Activated T-cell treated with anti-CD3 and anti-CD28 coated beads, Interleukin-2, amount 50 U/mL, for 4 hours (primary cell): ENCODE measurements at regions not wholly inside any gene's neighbourhood (a gene's known extent, or its start where the extent isn't known, plus 50 kb on each side); places are given as distances from the start of the nearest gene placed in this dataset.

Experiments used
- ATAC-seq, 2 donors: fragments of 200-7000 bp; cut with Tn5 transposase; one replicate each; pipeline ENCODE4 v1.10.0; 2021
- DNase-seq: peaks from one replicate; pipeline ENCODE4 v3.0.0-alpha.2; 2020
- H3K27me3 Mint-ChIP-seq: one replicate; pipeline ENCODE4 v1.8.0; 2021; ENCODE audit warnings: low read depth, mixed read lengths
- H3K36me3 Mint-ChIP-seq: one replicate; pipeline ENCODE4 v1.8.0; 2022; ENCODE audit warnings: mixed read lengths; ENCODE audit not compliant: insufficient read depth
- H3K4me1 Mint-ChIP-seq: one replicate; pipeline ENCODE4 v1.8.0; 2021; ENCODE audit warnings: low read depth, mixed read lengths
- H3K4me3 Mint-ChIP-seq: one replicate; pipeline ENCODE4 v1.8.0; 2021; ENCODE audit warnings: mild to moderate bottlenecking, moderate library complexity, mixed read lengths
- H3K9me3 Mint-ChIP-seq: one replicate; pipeline ENCODE4 v1.8.0; 2021; ENCODE audit warnings: mixed read lengths

- Mint-ChIP-seq H3K4me1 (no peaks in the 10 kb centered on the region), H3K4me3 (no peak overlapping the region), H3K9me3 (peaks cover 15% of the 10 kb centered on the region), H3K36me3 (no peaks in the 10 kb centered on the region), H3K27me3 (no peaks in the 10 kb centered on the region)
- DNase-seq (no peak), ATAC-seq (no peak)
These were observed 951.7 kb upstream of the LCORL start for GRCh38 chr4:18973296-18973695.

- no peaks in the 10 kb centered on the region for H3K36me3 Mint-ChIP-seq
- no peak overlapping the region for H3K4me3 Mint-ChIP-seq
- no peaks in the 10 kb centered on the region for H3K4me1 Mint-ChIP-seq
- H3K9me3 Mint-ChIP-seq, result peaks cover 17% of the 10 kb centered on the region
- ATAC-seq (no peak), DNase-seq (no peak)
- H3K27me3 Mint-ChIP-seq, result no peaks in the 10 kb centered on the region
These were observed 940.3 kb upstream of the LCORL start for GRCh38 chr4:18961879-18962278.

- Mint-ChIP-seq H3K27me3 (no peaks in the 10 kb centered on the region), H3K9me3 (peaks cover 17% of the 10 kb centered on the region), H3K4me1 (no peaks in the 10 kb centered on the region), H3K4me3 (no peak overlapping the region), H3K36me3 (no peaks in the 10 kb centered on the region)
- DNase-seq (no peak), ATAC-seq (no peak)
These were observed 939.7 kb upstream of the LCORL start for GRCh38 chr4:18961266-18961665.

GRCh38 chr4:18957716-18958115 is 936.2 kb upstream of the LCORL start:
- no peak for DNase-seq
- no peak overlapping the region for H3K4me3 Mint-ChIP-seq
- no peak for ATAC-seq
- H3K4me1 Mint-ChIP-seq, result no peaks in the 10 kb centered on the region
- no peaks in the 10 kb centered on the region for H3K27me3 Mint-ChIP-seq
- peaks cover 25% of the 10 kb centered on the region for H3K9me3 Mint-ChIP-seq
- no peaks in the 10 kb centered on the region for H3K36me3 Mint-ChIP-seq

- no peak for ATAC-seq
- Mint-ChIP-seq H3K4me3 (no peak overlapping the region), H3K36me3 (no peaks in the 10 kb centered on the region), H3K27me3 (no peaks in the 10 kb centered on the region), H3K9me3 (peaks cover 14% of the 10 kb centered on the region), H3K4me1 (no peaks in the 10 kb centered on the region)
- no peak for DNase-seq
These were observed 933.0 kb upstream of the LCORL start for GRCh38 chr4:18954538-18954937.

GRCh38 chr4:18953613-18954012 is 932.1 kb upstream of the LCORL start:
- Mint-ChIP-seq H3K4me3 (no peak overlapping the region), H3K27me3 (no peaks in the 10 kb centered on the region), H3K9me3 (peaks cover 18% of the 10 kb centered on the region), H3K36me3 (no peaks in the 10 kb centered on the region), H3K4me1 (no peaks in the 10 kb centered on the region)
- ATAC-seq, result no peak
- no peak for DNase-seq

GRCh38 chr4:18945464-18945863 is 923.9 kb upstream of the LCORL start:
- ATAC-seq (no peak), DNase-seq (no peak)
- no peaks in the 10 kb centered on the region for H3K27me3 Mint-ChIP-seq
- no peaks in the 10 kb centered on the region for H3K4me1 Mint-ChIP-seq
- no peak overlapping the region for H3K4me3 Mint-ChIP-seq
- peaks cover 29% of the 10 kb centered on the region for H3K9me3 Mint-ChIP-seq
- H3K36me3 Mint-ChIP-seq, result no peaks in the 10 kb centered on the region

- H3K4me1 Mint-ChIP-seq, result no peaks in the 10 kb centered on the region
- ATAC-seq (no peak), DNase-seq (no peak)
- no peaks in the 10 kb centered on the region for H3K36me3 Mint-ChIP-seq
- peaks cover 27% of the 10 kb centered on the region for H3K9me3 Mint-ChIP-seq
- H3K27me3 Mint-ChIP-seq, result no peaks in the 10 kb centered on the region
- H3K4me3 Mint-ChIP-seq, result no peak overlapping the region
These were observed 921.3 kb upstream of the LCORL start for GRCh38 chr4:18942874-18943273.

GRCh38 chr4:18938343-18939099 is 917.0 kb upstream of the LCORL start:
- Mint-ChIP-seq H3K4me1 (no peaks in the 10 kb centered on the region), H3K27me3 (no peaks in the 10 kb centered on the region), H3K36me3 (no peaks in the 10 kb centered on the region), H3K4me3 (no peak overlapping the region), H3K9me3 (peaks cover 32% of the 10 kb centered on the region)
- ATAC-seq, result no peak
- DNase-seq, result no peak

GRCh38 chr4:18937746-18938145 is 916.2 kb upstream of the LCORL start:
- Mint-ChIP-seq H3K4me3 (no peak overlapping the region), H3K9me3 (peaks cover 26% of the 10 kb centered on the region), H3K27me3 (no peaks in the 10 kb centered on the region), H3K36me3 (no peaks in the 10 kb centered on the region), H3K4me1 (no peaks in the 10 kb centered on the region)
- ATAC-seq, result no peak
- DNase-seq, result no peak

GRCh38 chr4:18937080-18937479 is 915.5 kb upstream of the LCORL start:
- Mint-ChIP-seq H3K9me3 (peaks cover 25% of the 10 kb centered on the region), H3K4me1 (no peaks in the 10 kb centered on the region), H3K36me3 (no peaks in the 10 kb centered on the region), H3K4me3 (no peak overlapping the region), H3K27me3 (no peaks in the 10 kb centered on the region)
- no peak for ATAC-seq
- DNase-seq, result no peak

GRCh38 chr4:18935659-18936345 is 914.2 kb upstream of the LCORL start:
- Mint-ChIP-seq H3K4me1 (no peaks in the 10 kb centered on the region), H3K4me3 (no peak overlapping the region), H3K27me3 (no peaks in the 10 kb centered on the region), H3K36me3 (no peaks in the 10 kb centered on the region), H3K9me3 (peaks cover 22% of the 10 kb centered on the region)
- DNase-seq (no peak), ATAC-seq (no peak)

- H3K4me1 Mint-ChIP-seq, result no peaks in the 10 kb centered on the region
- H3K27me3 Mint-ChIP-seq, result no peaks in the 10 kb centered on the region
- no peaks in the 10 kb centered on the region for H3K36me3 Mint-ChIP-seq
- DNase-seq, result no peak
- peaks cover 18% of the 10 kb centered on the region for H3K9me3 Mint-ChIP-seq
- H3K4me3 Mint-ChIP-seq, result no peak overlapping the region
- no peak for ATAC-seq
These were observed 912.6 kb upstream of the LCORL start for GRCh38 chr4:18934197-18934596.

GRCh38 chr4:18932730-18933339 is 911.3 kb upstream of the LCORL start:
- no peaks in the 10 kb centered on the region for H3K4me1 Mint-ChIP-seq
- H3K27me3 Mint-ChIP-seq, result no peaks in the 10 kb centered on the region
- ATAC-seq (no peak), DNase-seq (no peak)
- no peaks in the 10 kb centered on the region for H3K36me3 Mint-ChIP-seq
- peaks cover 17% of the 10 kb centered on the region for H3K9me3 Mint-ChIP-seq
- H3K4me3 Mint-ChIP-seq, result no peak overlapping the region
